SU-DHL-6 (cell line): ENCODE measurements at regions not wholly inside any gene's neighbourhood (a gene's known extent, or its start where the extent isn't known, plus 50 kb on each side); places are given as distances from the start of the nearest gene placed in this dataset.

Experiments
- H2AFZ ChIP-seq: fragments of 200-600 bp; sonication (generic); 2 replicates; pipeline ENCODE4 v1.6.1; 2014; ENCODE audit warnings: low read depth, mild to moderate bottlenecking, moderate library complexity, mixed read lengths, antibody characterized with exemption, low read length; ENCODE audit not compliant: severe bottlenecking
- H3F3A ChIP-seq: fragments of 200-600 bp; shearing (Covaris generic); 2 replicates; pipeline ENCODE4 v1.6.0; 2016; ENCODE audit warnings: antibody characterized with exemption, mild to moderate bottlenecking; ENCODE audit not compliant: insufficient read depth
- H3K27ac ChIP-seq: fragments of 200-600 bp; sonication (generic); 2 replicates; pipeline ENCODE4 v1.5.1; 2016; ENCODE audit warnings: low read depth, mild to moderate bottlenecking, low read length, moderate library complexity, mixed read lengths
- H3K27me3 ChIP-seq: fragments of 200-600 bp; sonication (generic), shearing (Covaris generic); 2 replicates; pipeline ENCODE4 v1.6.0; 2014; ENCODE audit warnings: mild to moderate bottlenecking, low read length
- H3K36me3 ChIP-seq: fragments of 200-600 bp; sonication (generic); 2 replicates; pipeline ENCODE4 v1.6.1; 2014; ENCODE audit warnings: mild to moderate bottlenecking, low read length, mixed read lengths
- H3K4me2 ChIP-seq: fragments of 300-600, 200-600 bp; shearing (Covaris generic), sonication (generic); 2 replicates; pipeline ENCODE4 v1.6.0; 2014; ENCODE audit warnings: low read length, low read depth, mild to moderate bottlenecking; ENCODE audit not compliant: poor library complexity, severe bottlenecking
- H3K4me3 ChIP-seq: fragments of 200-600 bp; sonication (generic); 2 replicates; pipeline ENCODE4 v1.5.1; 2014; ENCODE audit warnings: antibody characterized with exemption, low read length, mild to moderate bottlenecking, mixed read lengths; ENCODE audit not compliant: insufficient read depth, poor library complexity, severe bottlenecking
- H3K79me2 ChIP-seq: fragments of 200-600 bp; sonication (generic); 2 replicates; pipeline ENCODE4 v1.6.1; 2014; ENCODE audit warnings: mild to moderate bottlenecking, low read length, moderate library complexity; ENCODE audit not compliant: insufficient read depth
- H3K9ac ChIP-seq: fragments of 200-600 bp; sonication (generic); 2 replicates; pipeline ENCODE4 v1.7.0; 2014; ENCODE audit warnings: mild to moderate bottlenecking, low read length
- H3K9me2 ChIP-seq: fragments of 200-600 bp; sonication (generic); replicated peaks from 2 replicates; pipeline ENCODE4 v1.6.1; 2014; ENCODE audit warnings: low read length; ENCODE audit not compliant: insufficient read depth
- H3K9me3 ChIP-seq: fragments of 200-600 bp; sonication (generic); 2 replicates; pipeline ENCODE4 v1.6.1; 2014; ENCODE audit warnings: low read length, mixed read lengths; ENCODE audit not compliant: insufficient read depth
- H4K20me1 ChIP-seq: fragments of 200-600 bp; sonication (generic); 2 replicates; pipeline ENCODE4 v1.6.1; 2014; ENCODE audit warnings: low read depth, mild to moderate bottlenecking, antibody characterized with exemption, low read length, moderate library complexity, mixed read lengths
- CTCF ChIP-seq: fragments of 200-600 bp; sonication (generic); IDR thresholded peaks from one replicate; pipeline ENCODE4 v1.5.1; 2017; ENCODE audit warnings: antibody characterized with exemption, mild to moderate bottlenecking, low read length, moderate library complexity; ENCODE audit not compliant: insufficient read depth, poor library complexity, severe bottlenecking
- EZH2phosphoT487 ChIP-seq: fragments of 200-600 bp; sonication (generic), shearing (Covaris generic); conservative IDR thresholded peaks from 2 replicates; pipeline ENCODE4 v1.6.1; 2018; ENCODE audit warnings: mild to moderate bottlenecking, antibody characterized with exemption, low read length, moderate library complexity, mixed read lengths

- no peak overlapping the region for H3K4me3 ChIP-seq
- no peaks in the 10 kb centered on the region for H4K20me1 ChIP-seq
- TF ChIP-seq CTCF (no peak), EZH2phosphoT487 (no peak)
- no peak overlapping the region for H3K27ac ChIP-seq
- H3K9ac ChIP-seq = no peak overlapping the region
- no peaks in the 10 kb centered on the region for H3K79me2 ChIP-seq
- H3K36me3 ChIP-seq = no peaks in the 10 kb centered on the region
- no peaks in the 10 kb centered on the region for H3F3A ChIP-seq
- no peaks in the 10 kb centered on the region for H3K9me2 ChIP-seq
- no peak overlapping the region for H3K4me2 ChIP-seq
- H3K27me3 ChIP-seq = no peaks in the 10 kb centered on the region
- H3K9me3 ChIP-seq = no peaks in the 10 kb centered on the region
- no peak overlapping the region for H2AFZ ChIP-seq
Measured at GRCh38 chr6:145003145-145003544, 718.0 kb downstream of the UTRN start.

GRCh38 chr6:145006914-145007313 lies 721.8 kb downstream of the UTRN start:
- H3K4me2 ChIP-seq = no peak overlapping the region
- no peaks in the 10 kb centered on the region for H3K9me3 ChIP-seq
- no peaks in the 10 kb centered on the region for H3F3A ChIP-seq
- TF ChIP-seq EZH2phosphoT487 (no peak), CTCF (no peak)
- no peaks in the 10 kb centered on the region for H3K36me3 ChIP-seq
- no peaks in the 10 kb centered on the region for H4K20me1 ChIP-seq
- H3K4me3 ChIP-seq = no peak overlapping the region
- H3K27ac ChIP-seq = no peak overlapping the region
- H2AFZ ChIP-seq = no peak overlapping the region
- no peak overlapping the region for H3K9ac ChIP-seq
- no peaks in the 10 kb centered on the region for H3K79me2 ChIP-seq
- H3K27me3 ChIP-seq = no peaks in the 10 kb centered on the region
- no peaks in the 10 kb centered on the region for H3K9me2 ChIP-seq

- Histone ChIP-seq H3K4me2 (no peak overlapping the region), H3K27ac (no peak overlapping the region), H3K9me2 (no peaks in the 10 kb centered on the region), H3K9ac (no peak overlapping the region), H2AFZ (no peak overlapping the region), H4K20me1 (no peaks in the 10 kb centered on the region), H3K9me3 (no peaks in the 10 kb centered on the region), H3K4me3 (no peak overlapping the region), H3K36me3 (no peaks in the 10 kb centered on the region), H3K79me2 (no peaks in the 10 kb centered on the region), H3K27me3 (no peaks in the 10 kb centered on the region), H3F3A (no peaks in the 10 kb centered on the region)
- TF ChIP-seq EZH2phosphoT487 (no peak), CTCF (no peak)
Measured at GRCh38 chr6:145008715-145009114, 723.6 kb downstream of the UTRN start.
